CD4-positive, alpha-beta T cell treated with Interleukin-4 for 4 hours (primary cell): ENCODE measurements at regions not wholly inside any gene's neighbourhood (a gene's known extent, or its start where the extent isn't known, plus 50 kb on each side); places are given as distances from the start of the nearest gene placed in this dataset.
"Not testable (repeated sequence)": the region's sequence is repeated elsewhere in the genome, so short reads cannot be mapped to it uniquely, and the experiment has no call there.

Source experiments
- DNase-seq: peaks from one replicate; pipeline ENCODE4 v3.0.0-alpha.2; 2020

DNA sequence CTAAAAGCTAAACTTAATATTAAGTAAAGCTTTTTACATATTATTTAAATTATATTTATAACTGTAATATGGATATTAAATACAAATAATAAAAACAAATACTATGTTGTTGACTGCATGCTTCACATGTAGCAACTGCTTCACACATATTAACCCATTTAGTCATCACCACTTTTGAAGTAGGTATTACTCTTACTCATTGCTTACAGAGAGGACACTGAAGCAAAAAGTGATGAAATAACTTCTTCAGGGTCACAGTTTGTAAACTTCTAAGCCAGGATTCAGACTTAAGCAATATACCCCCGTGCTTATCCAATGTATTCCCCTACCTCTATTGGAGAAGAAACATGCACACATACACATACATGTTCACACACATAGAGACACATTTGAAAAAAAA, 166.6 kb downstream of the DKK2 start:
- DNase-seq: no peak

DNA sequence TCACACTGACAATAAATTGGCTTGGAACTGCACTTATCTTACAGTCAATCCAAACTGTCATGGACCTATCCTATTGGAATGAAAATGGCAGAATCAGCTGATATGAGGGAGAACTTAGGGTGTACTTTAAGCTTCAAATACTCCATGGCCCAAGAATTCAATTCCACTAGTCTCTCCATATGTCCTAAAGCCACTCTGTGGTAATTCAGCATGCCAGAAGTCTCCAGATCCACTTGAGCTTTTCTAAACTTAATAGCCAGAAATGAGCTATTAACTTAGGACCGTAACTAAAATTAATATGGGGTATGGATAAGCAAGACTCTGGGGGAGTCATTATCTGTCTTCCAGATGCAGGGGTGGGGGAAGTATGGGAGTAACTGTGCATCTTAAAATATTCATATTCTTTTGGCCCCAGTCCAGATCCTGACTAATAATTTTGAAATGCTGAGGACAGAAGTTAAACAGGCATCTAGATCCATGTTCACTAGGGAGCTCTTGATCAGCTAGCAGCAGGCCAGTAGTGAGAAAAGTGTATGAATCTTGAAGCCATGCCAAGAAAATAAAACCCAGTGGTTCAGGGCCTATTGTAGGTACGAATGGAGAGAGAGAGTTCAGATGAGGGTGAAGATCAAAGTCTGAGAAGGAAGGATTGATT, 167.6 kb downstream of the DKK2 start:
- no peak for DNase-seq

DNA sequence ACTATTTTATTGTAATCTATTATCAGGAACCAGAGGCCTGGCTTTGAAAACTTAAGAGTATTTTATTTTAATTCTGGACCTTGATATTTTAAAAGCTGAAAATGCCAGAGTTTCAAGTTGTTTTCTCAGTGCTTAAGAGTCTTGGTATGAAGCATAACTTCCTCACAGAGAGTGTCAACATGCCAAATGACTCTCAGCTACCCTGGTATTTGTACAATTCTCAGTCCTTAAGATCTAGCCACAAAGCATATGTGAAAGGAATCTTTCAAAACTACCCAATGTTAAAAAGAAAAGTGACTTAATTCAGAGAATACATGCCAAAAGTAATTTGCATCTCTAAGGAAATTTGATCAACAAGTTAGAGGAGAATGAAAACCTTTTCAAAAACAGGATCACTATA, 171.9 kb downstream of the DKK2 start:
- DNase-seq: no peak

DNA sequence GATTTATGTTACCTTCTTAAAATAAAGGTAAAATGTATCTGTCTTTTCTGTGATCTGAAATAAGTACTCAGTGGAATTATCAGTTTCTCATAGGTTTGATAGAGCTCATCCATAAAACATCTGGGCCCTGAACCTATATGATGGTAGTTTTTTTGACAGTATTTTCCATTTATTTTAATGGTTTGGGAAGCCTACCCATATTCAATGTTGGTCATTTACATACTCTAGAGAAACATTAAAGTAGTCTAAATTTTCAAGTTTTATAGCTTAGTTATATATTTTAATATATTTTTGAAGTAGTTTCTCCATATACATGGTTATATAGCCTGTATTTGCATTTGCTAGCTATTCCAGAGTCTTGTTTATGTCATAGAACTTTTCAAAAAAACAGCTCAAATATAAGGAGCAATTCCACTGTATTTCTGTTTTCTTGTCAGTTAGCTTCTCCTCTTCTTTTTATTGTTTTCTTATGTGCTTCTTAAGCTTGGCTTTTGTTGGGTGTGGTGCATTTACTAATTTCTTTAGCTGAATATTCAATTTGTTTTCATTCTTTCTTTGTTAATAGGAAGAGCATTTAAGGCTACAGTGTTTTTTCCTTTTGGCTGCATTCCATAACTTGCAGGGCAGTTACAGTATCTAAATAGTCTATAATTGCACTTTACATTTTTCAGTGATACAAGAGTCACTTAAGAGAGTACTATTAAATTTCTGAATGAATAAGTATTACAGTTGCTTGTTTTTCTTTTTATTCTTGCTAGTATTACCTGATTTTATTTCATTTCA, 181.4 kb downstream of the DKK2 start:
- no peak for DNase-seq

DNA sequence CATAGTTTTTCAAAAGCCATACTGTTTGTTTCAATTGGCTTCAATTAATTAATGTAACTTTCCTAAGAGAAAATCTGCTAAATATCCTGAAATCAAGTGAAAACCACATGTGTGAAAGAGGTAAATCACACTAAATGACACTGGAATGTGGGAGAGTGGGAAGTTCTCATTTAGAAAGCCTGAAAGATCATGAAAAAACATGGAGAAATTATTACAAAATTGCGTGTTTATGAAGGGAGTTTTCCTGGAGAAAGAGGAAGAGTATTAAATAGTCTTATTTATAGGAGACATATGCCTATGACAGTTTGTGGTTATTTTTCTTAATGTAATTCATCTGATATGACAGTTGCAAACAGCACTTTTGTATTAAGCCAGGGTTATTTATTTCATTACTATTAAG, 183.7 kb downstream of the DKK2 start:
- DNase-seq: no peak

DNA sequence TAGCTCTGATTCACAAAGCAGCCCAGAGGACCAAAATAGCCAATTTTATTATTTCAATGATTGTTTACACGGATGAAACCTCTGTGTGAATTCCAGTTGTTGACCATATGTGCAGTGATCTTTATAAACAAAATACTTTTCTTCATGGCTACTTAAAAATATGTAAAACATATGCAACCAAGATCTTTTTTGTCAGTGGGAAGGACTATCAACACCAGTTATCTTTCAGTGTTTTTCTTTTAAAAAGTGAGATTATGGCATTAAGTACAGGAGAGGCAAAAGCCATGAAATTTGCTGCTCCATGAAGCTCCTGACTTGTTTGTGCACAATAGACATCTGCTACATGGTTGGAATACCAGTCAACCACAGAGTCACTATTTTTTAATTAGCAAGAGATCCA, 184.4 kb downstream of the DKK2 start:
- no peak for DNase-seq

DNA sequence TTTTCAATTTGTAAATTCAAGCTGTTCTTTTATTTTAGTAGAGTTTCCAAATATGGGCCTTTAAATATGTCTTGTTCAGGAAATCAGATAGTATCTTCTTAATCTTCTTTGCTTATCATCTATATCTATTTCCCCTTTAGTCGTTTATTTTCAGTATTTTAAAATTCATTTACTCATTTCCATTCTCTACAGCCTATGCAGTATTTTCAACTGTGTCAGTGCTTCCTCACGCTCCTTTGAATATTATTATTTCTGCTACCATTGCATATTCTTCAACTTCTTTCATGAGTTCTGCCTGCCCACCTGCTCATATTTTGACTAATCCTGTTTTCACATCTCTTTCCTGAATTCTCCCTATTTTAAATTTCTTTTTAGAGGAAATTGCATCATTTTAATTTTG, 185.4 kb downstream of the DKK2 start:
- DNase-seq: no peak

DNA sequence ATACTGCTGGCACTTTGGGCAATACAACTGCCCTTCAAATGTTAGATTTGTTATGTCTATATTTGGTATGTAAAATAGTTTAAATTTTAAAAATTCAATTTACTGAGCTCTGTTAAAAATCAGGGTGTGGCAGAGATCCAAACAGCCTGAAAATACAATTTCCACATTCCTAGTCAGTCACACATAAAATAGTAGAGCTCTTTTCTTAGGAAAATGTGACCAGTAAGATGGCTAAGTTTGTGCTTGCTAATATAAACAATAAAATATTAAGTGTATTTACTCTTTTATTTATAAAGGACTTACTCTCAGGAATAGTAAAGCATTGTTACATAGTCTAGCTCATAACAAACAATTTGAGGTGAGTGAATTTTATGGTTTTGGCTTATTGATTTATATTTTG, 200.2 kb downstream of the DKK2 start:
- DNase-seq: no peak

DNA sequence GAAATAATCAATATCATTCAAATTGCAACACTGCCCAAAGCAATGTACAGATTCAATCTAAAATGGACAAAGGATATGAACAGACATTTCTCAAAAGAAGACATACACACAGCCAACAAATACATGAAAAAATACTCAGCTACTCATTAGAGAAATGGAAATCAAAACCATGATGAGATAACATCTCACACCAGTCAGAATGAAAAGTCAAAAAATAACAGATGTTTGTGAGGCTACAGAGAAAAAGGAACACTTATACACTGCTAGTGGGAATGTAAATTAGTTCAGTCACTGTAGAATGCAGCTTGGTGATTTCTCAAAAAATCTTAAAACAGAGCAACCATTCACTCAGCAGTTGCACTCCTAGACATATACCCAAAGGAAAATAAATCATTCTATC, 205.2 kb downstream of the DKK2 start:
- DNase-seq: no peak

DNA sequence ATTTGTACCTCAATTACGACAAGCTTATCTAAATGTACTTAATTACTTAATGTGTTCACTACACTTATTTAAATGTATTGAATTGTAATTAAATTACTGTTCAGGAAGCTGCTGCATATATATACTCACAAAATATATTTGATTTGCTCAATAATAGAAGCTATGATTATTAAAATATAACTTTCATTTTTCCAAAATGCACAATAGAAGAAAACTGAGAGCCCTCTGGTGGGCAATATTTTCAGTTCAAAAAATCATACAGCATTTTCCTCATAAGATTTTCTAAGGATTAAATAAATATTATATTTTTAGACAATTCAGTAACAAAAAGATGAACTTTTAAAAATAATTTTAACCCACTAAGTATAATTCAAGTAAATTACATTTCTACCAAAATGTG, 217.3 kb downstream of the DKK2 start:
- no peak for DNase-seq

DNA sequence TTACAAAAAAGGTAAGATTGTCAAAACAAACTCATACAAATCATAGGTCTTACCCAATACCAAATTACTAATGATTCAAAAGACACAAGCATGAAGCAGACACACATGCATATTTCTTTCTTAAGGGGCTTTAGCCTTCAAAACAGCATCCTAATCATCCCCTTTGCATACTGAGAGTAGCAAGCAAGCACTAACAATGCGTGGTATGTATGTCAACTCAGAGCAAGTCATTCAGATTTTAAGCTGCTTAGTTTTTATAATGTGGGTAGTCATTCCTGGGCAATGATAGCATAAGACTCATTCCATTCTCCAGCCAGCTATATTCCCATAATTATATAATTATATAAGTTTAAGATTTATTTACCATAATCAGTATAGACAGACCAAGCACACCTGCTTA, 219.6 kb downstream of the DKK2 start:
- no peak for DNase-seq

DNA sequence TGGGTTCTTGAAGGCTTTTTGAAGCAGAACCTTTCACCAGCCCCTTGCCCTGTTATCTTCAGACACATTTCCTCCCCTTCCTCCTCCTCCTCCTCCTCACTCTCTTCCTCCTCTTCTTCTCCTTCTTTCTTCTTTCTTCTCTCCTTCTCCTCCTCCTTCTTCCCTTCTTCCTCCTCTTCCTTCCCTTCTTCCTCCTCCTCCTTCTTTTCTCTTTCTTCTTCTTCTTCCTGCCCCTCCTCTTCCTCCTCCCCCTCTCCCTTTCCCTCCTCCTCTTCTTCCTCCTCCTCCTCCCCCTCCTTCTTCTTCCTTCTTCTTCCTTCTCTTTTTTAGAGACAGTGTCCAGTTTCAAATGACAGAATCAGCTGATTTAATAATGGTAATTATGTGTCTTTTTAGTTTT, 226.0 kb downstream of the DKK2 start:
- no peak for DNase-seq

DNA sequence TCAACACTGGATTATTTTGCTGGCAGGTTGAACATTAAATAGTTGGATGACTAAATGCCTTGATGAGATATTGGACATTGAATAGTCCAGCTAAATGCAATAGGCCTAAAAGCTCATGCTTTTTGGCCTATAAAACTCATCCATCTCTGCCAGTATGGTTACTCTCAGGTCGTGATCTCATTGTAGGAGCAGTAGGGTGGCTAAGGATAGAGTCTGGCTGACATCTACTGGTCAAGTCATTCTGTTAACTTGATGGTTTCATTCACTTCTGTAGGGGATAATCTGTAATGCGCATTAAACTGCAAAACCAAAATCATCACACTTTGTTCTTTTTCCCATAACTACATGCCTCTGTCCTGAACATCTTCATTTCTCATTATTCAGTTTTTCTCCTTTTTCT, 227.0 kb downstream of the DKK2 start:
- no peak for DNase-seq

DNA sequence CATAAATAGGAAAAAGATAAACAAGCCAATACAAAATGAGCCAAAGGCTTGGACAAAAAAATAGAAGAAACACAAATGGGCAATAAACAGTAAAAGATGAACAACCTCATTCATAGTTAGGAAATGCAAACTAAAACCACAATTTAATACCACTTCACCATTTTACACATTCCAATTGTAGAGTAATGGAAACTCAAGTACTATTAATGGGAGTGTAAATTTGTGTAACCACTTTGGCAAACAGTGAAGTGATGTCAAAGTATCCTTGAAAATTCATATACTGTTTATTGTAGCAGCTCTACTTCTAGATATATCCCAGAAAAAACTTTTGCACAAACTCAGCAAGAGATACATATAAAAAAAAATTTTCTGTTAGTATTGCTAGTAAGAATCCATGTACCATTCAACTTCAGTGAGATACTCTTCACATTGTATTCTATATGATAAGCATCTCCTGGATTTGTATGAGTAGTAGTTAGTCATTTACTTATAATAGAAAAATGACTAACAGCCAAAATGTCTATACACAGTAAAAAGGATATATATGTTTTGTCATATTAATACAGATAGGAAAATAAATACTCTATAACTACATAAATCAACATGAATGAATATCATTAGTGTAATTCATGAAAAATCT, 229.8 kb downstream of the DKK2 start:
- no peak for DNase-seq

DNA sequence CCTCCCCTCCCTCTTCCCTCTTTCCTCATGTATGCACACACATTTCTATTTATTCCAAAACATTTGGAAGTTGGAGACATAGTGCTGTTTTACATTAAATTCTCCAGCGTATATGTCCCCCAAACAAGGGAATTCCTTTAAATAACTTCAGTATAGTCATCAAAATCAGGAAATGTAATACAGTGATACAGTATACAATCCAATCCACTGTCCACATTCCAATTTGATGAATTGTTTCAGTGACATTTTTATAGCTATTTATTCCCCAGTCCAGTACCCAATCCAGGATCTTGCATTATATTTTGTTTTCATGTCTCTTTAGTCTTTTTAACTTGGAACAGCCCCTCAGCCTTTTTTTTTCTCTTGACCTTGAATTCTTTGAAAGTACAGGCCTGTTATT, 233.0 kb downstream of the DKK2 start:
- DNase-seq: no peak

DNA sequence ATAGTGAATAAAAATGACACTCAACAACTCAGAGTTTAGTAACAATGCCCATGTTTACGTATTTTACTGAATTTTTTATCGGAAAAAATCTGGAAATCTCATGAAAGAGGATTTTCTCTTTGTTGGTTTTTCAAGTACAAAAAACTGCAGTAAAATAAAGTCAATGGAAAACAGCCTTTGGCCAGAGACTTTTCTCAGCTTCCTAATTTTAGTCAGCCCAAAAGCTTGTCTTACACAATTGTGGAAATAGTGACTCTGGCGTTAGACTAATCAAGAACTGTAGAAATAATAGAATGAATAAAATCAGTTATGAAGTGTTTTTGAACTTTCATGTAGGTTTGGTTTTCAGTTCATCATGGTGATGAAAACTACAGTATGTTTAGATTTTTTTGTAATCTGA, 234.7 kb downstream of the DKK2 start:
- DNase-seq: no peak

DNA sequence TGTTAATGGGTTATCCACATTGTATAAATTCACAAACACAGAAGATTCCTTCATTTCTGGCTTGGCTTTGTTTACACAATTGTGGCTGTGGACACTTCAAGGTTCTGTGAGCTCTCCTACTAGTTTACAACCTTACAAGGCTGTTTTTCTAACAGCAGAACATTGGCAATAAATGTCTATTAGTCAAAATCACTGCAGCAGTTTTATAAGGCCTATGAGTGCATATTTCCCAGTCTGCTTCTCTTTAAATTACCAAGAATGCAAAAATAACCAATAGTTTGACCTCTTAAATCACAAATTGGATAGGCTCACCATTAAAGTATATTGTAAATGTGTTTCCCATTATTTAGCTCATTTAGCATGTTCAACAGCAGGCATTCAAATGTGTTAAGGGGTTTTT, 239.2 kb downstream of the DKK2 start:
- DNase-seq: no peak

DNA sequence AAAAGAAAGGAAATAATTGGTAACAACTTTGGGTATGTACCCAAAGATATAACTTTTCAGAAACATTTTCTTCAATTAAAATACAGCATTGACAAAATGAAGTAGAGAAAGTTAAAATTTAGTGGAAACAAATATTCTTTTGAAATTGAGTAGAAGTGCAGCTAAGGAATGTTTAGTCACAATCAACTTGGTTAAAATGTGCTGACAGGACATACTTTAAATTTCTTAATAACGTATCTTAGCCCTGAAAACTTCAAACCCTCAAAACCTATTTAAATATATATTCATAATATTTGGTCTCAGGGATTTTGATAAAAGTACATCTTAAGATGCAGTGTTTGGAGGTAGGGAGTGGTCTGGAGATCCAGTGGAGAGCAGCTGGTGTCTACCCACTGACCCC, 240.8 kb downstream of the DKK2 start:
- no peak for DNase-seq

DNA sequence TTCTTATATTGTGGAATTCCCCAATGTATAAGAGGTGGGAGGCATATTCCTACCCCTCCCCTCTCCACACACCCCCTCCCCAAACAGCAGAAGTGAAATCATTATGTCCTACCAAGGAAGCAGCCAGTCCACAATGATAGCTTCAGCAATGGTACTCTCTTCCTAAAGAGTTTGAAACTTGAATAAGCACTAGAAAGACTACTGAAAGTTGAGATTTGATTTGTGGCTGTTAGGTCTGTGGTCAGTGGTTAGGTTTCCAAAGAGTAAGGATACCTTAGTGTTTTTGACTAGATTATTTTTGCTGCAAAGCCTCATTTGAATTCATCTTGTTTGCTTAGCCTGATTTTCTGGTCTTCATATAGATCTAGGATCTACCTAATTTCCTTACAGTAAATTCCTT, 242.2 kb downstream of the DKK2 start:
- no peak for DNase-seq

DNA sequence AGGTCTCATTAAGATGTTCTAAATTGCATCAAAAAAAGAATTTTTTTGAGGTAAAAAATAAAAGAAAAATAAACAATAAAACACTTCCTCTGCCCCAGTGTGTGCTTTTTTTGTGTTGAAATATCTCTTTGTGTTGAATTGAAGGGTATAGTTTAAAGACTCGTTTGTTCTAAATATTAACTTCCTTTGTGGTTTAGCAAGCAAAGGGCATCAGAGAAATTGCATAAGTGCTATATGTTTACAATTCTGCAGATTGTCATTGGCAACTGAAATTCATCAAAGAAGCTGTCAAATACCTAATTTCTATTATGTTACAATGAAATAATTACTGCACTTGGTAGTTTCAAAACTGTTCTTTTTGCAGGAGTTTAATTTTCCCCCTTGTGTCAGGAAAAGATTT, 260.5 kb downstream of the DKK2 start:
- DNase-seq: no peak

DNA sequence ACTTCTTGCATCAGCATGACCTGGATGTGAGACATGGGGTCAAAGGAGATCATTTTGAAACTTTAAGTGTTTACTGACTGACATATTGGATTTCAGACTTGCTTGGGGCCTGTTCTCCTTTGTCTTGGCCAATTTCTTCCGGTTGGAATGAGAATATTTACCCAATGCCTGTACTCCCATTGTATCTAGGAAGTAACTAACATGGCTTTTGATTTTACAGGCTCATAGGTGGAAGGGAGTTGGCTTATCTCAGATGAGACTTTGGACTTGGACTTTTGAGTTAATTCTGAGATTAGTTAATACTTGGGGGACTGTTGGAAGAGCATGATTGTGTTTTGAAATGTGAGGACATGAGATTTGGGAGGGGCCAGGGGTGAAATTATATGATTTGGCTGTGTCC, 262.1 kb downstream of the DKK2 start:
- not testable (repeated sequence) for DNase-seq

DNA sequence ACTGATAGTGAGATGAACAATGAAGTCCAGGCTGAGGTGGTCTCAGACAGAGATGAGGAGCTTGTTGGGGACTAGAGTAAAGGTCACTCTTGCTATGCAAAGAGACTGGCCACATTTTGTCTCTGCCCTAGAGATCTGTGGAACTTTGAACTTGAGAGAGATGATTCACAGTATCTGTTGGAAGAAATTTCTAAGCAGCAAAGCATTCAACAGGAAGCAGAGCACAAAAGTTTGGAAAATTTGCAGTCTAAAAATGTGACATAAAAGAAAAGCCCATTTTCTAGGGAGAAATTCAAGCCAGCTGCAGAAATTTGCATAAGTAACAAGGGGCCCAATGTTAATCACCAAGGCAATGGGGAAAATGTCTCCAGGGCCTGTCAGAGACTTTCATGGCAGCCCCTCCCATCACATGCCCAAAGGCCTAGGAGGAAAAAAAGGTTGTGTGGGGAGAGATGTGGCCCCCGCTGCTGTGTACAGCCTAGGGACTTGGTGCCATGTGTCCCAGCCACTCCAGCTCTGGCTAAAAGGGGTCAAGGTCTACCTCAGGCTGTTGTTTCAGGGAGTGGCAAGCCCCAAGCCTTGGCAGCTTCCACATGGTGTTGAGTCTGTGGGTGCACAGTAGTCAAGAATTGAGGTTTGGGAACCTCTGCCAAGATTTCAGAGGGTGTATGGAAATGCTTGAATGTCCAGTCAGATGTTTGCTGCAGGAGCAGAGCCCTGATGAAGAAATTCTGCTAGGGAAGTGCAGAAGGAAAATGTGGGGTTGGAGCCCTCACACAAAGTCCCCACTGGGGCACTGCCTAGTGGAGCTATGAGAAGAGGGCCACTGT, 262.8 kb downstream of the DKK2 start:
- DNase-seq: no peak

DNA sequence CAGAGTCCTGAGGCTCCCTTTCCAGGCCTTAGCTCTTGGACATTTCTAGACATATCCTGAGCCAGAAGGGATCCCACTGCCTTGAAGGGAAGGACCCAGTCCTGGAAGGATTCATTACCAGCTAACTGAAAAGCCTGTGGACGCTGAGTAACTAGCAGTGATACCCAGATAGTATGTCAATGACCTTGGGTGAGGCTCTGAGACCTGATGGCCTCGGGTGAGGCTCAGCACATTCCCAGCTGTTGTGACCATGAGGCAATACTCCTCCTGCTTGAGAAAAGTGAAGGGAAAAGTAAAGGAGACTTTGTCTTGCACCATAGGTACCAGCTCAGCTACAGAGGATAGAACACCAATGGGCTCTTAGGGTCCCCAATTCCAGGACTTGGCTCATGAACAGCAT, 268.1 kb downstream of the DKK2 start:
- DNase-seq: no peak

DNA sequence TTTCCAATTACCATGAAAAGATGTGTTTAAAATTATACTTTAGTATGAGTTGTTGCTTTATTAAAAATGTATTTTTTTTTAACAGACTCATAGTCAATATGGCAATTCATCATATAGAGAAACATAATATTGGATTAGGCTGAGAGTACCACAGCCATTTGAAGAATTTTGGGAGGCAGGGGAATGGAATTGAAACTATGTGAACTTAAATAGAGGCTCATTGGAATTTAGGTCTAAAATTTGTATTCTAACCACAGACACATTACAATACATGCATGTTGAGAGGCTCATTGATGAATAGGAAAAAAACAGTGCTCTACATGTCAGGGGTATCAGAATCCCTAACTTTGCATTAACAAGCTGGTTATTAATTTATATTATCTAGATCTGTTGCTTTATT, 269.6 kb downstream of the DKK2 start:
- DNase-seq: no peak
